Esophagus (tissue), 2 donors: ENCODE measurements at regions not wholly inside any gene's neighbourhood (a gene's known extent, or its start where the extent isn't known, plus 50 kb on each side); places are given as distances from the start of the nearest gene placed in this dataset.
A peak's percentile ranks its signal among the peaks of the same experiment; 100 is the strongest.

ENCODE experiments used
- H3K27ac ChIP-seq, 2 donors: one replicate each; pipeline ENCODE4 v1.5.1; 2013; ENCODE audit warnings: low read depth in 2 of 2, mild to moderate bottlenecking in 2 of 2, inconsistent platforms in 1 of 2, low read length in 1 of 2, moderate library complexity in 1 of 2
- H3K27me3 ChIP-seq, 2 donors: one replicate each; pipeline ENCODE4 v1.6.1; 2013; ENCODE audit warnings: low read length in 2 of 2, control low read depth in 1 of 2, mild to moderate bottlenecking in 1 of 2; ENCODE audit not compliant: insufficient read depth in 2 of 2, control insufficient read depth in 1 of 2
- H3K36me3 ChIP-seq, 2 donors: one replicate each; pipeline ENCODE4 v1.6.1; 2013; ENCODE audit warnings: low read length in 1 of 2; ENCODE audit not compliant: control insufficient read depth in 2 of 2, insufficient read depth in 2 of 2
- H3K4me1 ChIP-seq, 2 donors: one replicate each; pipeline ENCODE4 v1.6.1; 2013; ENCODE audit warnings: low read length in 1 of 2; ENCODE audit not compliant: control insufficient read depth in 2 of 2, insufficient read depth in 2 of 2
- H3K4me3 ChIP-seq, 2 donors: one replicate each; pipeline ENCODE4 v1.5.1; 2013; ENCODE audit warnings: low read length in 2 of 2, mild to moderate bottlenecking in 2 of 2, low read depth in 1 of 2, moderate library complexity in 1 of 2
- H3K9me3 ChIP-seq, 2 donors: one replicate each; pipeline ENCODE4 v1.6.1; 2013; ENCODE audit warnings: mild to moderate bottlenecking in 2 of 2, low read depth in 1 of 2, low read length in 1 of 2, moderate library complexity in 1 of 2; ENCODE audit not compliant: control insufficient read depth in 2 of 2, insufficient read depth in 1 of 2
- WGBS, 2 donors: extraction: QIAGEN DNeasy Blood & Tissue Kit; methylation state at CpG; one replicate each; pipeline ENCODE4 v1.1.7; 2013; 5-methylcytosine and 5-hydroxymethylcytosine counted together
- donor health status: healthy with polysubstance abuse.
- donor health status: Bipolar disorder and iron deficiency.

DNA sequence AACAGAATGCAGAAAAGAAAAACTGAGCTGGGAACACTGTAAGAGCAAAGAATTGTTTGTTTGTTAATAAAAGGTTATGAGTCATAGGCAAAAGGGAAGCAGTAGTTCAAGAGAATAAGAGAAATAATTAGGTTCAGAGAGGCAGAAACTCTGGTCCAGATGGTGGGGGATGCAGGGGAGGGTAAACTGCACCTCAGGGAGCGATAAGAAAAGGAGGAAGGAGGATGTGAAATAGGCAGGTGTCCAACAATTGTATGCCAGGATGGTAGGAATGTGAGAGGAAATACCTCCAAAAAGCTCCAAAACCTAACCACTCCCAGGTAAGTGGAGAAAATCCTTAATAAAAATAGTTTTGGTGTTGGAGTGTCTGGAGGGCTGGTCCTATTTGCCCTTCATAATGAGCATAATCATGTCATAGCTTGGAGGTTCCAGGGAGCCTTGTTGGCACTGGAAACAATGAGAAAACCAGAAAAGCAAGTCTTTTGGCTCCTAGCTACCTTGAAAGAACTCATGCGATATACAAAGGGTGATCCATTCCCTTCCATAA, 405.4 kb upstream of the TBL1XR1 start:
- H3K36me3 ChIP-seq: no peaks in the 10 kb centered on the region
- no peaks in the 10 kb centered on the region for H3K27me3 ChIP-seq
- H3K4me3 ChIP-seq: no peak overlapping the region
- peak overlapping the region; percentile 80 to 87 for H3K27ac ChIP-seq
- no peaks in the 10 kb centered on the region for H3K9me3 ChIP-seq
- WGBS, 2 donors: 37 to 43% methylated on average over 2 of the region's 2 CpGs
- peaks cover 0 to 2% of the 10 kb centered on the region in 2 donors for H3K4me1 ChIP-seq

DNA sequence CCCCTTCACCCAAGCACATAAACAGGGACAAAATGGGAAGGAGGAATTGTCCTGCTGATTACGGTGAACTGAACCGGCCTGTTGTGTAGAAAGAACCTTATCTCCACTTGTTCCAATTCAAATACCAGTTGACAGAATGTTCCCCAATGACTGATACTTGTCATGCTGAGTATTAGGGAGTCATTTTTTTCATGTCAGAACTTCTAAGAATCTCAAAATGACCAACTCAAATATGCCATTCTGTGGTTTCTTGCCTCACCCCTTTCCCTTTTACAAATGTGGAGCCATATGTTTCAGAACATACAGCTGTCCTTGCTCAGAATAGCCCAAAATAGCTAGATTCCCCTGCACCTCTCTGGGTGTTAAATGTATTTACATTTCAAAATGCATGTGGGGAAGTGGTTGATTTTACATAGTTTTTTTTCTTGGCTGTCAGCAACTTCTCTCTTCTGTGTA, 405.9 kb upstream of the TBL1XR1 start:
- peak overlapping the region; percentile 80 to 87 for H3K27ac ChIP-seq
- no peaks in the 10 kb centered on the region for H3K27me3 ChIP-seq
- H3K36me3 ChIP-seq: no peaks in the 10 kb centered on the region
- H3K9me3 ChIP-seq: no peaks in the 10 kb centered on the region
- H3K4me1 ChIP-seq: peaks cover 0 to 2% of the 10 kb centered on the region in 2 donors
- no peak overlapping the region for H3K4me3 ChIP-seq
- WGBS, 2 donors: 30 to 52% methylated on average over 2 of the region's 2 CpGs

DNA sequence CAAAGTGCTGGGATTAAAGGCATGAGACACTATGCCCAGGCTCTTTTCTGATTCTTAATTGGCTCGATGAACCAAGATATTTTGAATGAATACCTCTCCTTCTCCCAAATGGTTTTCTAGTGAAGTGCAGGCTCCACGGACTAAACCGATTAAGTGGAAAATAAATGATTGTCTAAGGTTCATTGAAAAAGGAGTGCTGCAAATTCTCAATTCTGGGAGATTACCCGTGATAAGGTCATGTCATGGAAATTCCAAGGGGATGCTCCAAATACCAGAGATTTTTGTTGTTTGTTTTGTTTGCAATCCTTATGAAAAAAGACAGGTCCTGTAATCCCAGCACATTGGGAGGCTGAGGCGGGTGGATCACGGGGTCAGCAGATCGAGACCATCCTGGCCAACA, 406.9 kb upstream of the TBL1XR1 start:
- H3K4me1 ChIP-seq: peaks cover 0 to 2% of the 10 kb centered on the region in 2 donors
- H3K27me3 ChIP-seq: no peaks in the 10 kb centered on the region
- no peaks in the 10 kb centered on the region for H3K36me3 ChIP-seq
- 92 to 96% methylated on average over 7 of the region's 7 CpGs for WGBS, 2 donors
- H3K9me3 ChIP-seq: no peaks in the 10 kb centered on the region
- no peak overlapping the region for H3K27ac ChIP-seq
- no peak overlapping the region for H3K4me3 ChIP-seq

DNA sequence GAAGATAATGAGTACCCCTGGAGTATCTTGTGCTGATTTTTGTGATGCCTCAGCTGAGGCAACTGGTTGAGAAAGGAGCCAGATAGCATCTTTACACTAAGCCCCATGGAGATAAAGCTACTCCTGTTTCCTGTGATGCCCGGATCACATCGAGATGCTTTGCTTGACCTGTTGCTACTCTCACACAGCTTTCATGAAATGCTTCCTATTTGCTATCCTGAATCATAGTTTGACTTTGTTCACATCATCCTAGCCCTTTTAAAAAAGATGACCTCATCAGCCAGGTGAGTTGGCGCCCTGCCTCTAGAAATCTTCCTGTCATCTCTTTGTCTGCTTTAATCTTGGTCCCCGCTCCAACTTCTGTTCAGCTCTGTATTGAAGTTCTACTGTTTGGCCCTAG, 409.6 kb upstream of the TBL1XR1 start:
- WGBS, 2 donors: 64 to 66% methylated on average over 4 of the region's 4 CpGs
- Histone ChIP-seq H3K9me3 (no peaks in the 10 kb centered on the region), H3K4me3 (no peak overlapping the region), H3K4me1 (no peaks in the 10 kb centered on the region), H3K36me3 (no peaks in the 10 kb centered on the region), H3K27me3 (no peaks in the 10 kb centered on the region), H3K27ac (peak overlapping the region; percentile 45 to 61)

DNA sequence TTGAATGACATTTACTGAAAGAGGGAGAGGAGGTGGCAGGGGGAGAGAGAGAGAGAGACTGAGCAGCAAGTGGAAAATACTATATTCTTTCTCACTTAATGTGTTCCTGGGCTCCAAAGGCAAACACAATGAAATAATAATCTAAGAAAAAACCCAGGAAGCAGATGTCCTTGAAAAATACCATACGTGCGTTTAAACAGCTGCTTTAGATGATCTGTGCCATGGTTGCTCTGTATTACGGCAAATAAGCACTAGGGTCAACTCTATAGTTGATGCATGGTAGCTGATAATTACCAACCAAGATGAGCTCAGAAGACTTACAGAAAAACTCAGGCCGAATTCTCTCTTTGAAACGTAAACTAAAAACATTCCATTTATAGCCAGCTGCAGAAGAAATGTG, 410.3 kb upstream of the TBL1XR1 start:
- Histone ChIP-seq H3K9me3 (no peaks in the 10 kb centered on the region), H3K27ac (no peak overlapping the region), H3K27me3 (no peaks in the 10 kb centered on the region), H3K4me3 (no peak overlapping the region), H3K36me3 (no peaks in the 10 kb centered on the region), H3K4me1 (no peaks in the 10 kb centered on the region)
- WGBS, 2 donors: 63 to 75% methylated on average over 5 of the region's 5 CpGs

DNA sequence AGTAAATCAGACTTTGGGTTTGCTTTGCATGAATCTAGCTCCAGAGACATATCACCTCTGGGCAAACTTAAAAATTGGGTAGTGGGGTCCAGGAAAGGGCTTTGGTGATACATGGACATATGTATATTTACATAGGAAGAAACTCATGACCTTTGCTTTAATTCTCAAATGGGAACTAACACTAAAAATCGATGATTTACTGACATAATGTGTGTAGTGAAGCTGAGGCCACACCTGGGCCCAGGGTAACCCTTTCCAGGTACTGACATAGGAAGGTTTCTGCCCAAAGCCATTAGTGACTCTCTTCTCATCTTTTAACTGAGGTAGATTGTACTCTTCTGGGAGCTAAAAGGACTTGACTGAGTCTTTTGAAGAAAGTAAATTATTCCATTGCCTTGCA, 411.2 kb upstream of the TBL1XR1 start:
- H3K27me3 ChIP-seq: no peaks in the 10 kb centered on the region
- H3K9me3 ChIP-seq: no peaks in the 10 kb centered on the region
- 40 to 42% methylated on average over 1 of the region's 1 CpG for WGBS, 2 donors

DNA sequence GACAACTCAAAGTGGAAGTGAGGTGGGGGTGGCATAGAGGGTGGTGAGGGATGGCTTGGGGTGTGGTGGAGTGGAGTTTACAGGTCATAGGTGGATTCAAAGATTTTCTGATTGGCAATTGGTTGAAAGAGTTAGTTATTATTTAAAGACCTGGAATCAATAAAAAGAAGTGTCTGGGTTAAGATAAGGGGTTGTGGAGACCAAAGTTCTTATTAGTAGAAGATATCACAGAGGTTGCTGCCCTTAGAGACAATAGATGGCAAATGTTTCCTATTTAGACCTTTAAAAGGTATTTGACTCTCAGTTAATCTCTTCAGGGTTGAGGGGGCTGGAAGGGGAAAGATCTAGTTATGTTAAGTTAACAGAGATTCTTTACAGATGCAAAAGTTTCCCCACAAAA, 412.3 kb upstream of the TBL1XR1 start:
- Histone ChIP-seq H3K9me3 (no peaks in the 10 kb centered on the region), H3K36me3 (no peaks in the 10 kb centered on the region), H3K4me1 (no peaks in the 10 kb centered on the region)

More for the DNA sequence above, 411.2 kb upstream of the TBL1XR1 start:
- Histone ChIP-seq H3K4me1 (no peaks in the 10 kb centered on the region), H3K36me3 (no peaks in the 10 kb centered on the region), H3K4me3 (no peak overlapping the region), H3K27ac (no peak overlapping the region)

DNA sequence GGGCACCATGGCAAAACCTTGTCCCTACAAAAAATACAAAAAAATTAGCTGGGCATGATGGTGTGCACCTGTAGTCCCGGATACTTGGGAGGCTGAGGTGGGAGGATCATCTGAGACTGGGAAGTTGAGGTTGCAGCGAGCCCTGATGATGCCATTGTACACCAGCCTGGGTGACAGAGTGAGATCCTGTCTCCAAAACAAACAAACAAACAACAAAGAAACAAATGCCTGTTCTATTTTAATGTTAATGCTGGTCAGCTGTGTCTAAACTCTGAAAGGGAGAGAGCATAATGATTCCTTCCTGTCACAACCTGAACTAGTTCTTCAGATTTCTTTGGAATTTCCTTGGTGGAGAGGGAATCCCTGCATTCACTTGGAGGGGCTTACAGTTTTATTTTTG, 413.0 kb upstream of the TBL1XR1 start:
- Histone ChIP-seq H3K27me3 (no peaks in the 10 kb centered on the region), H3K9me3 (no peaks in the 10 kb centered on the region), H3K27ac (no peak overlapping the region), H3K36me3 (no peaks in the 10 kb centered on the region), H3K4me1 (no peaks in the 10 kb centered on the region), H3K4me3 (no peak overlapping the region)
- 73 to 90% methylated on average over 2 of the region's 2 CpGs for WGBS, 2 donors

More for the DNA sequence above, 412.3 kb upstream of the TBL1XR1 start:
- Histone ChIP-seq H3K27ac (no peak overlapping the region), H3K27me3 (no peaks in the 10 kb centered on the region), H3K4me3 (no peak overlapping the region)

DNA sequence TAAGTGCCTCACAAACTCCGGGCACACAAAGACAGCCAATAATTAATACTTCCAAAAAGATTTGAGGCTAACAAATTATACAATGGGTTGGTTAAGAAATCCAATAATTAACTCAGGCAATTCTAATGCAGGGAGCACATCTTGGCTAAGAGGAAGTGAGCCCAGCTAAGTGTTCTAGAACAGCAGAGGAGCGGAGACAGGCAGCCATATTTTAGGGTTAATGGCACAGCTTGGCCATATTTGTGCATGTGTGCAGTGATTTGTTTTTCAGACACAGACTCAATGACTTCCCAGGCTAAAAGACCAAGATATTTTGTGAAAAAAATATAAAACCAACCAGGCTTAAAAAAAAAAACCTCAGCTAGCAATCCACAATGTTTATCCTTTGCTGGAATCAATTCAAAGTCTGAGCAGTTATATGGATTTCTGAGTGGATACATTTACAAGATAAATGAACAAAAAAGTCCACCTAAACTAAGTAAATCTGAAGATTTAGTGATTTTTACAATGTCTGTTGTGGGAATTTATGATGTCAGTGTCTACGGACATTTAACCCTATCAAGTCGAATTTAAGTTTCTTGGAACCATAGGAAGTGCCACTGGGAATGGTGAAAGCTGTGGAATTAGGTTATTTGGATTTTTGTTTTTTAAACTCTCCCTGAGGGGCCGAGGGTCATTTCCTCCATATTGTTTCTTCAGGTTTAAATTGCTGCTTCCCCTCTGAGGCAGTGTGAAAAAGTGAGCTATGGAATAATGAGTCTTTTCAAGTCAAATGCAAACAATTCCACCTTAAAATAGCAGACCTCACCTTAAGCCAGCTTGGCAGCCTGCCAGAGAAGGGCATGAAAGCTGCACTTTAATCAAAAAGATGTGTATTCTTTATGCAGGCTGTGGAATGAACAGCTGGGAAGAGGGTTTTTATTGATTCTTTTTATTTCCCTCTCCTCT, 413.7 kb upstream of the TBL1XR1 start:
- WGBS, 2 donors: 56 to 62% methylated on average over 5 of the region's 5 CpGs

More for the DNA sequence above, 413.7 kb upstream of the TBL1XR1 start:
- Histone ChIP-seq H3K4me1 (no peaks in the 10 kb centered on the region), H3K27me3 (no peaks in the 10 kb centered on the region), H3K4me3 (no peak overlapping the region), H3K27ac (no peak overlapping the region), H3K9me3 (no peaks in the 10 kb centered on the region), H3K36me3 (no peaks in the 10 kb centered on the region)
